Stimulated activated naive B cell treated with anti-CD40 and anti-IgM and Interleukin-4, amounts not matched to agents 10 μg/mL and 1 μg/mL and 100 μg/mL, for 72 hours (primary cell): ENCODE measurements at regions not wholly inside any gene's neighbourhood (a gene's known extent, or its start where the extent isn't known, plus 50 kb on each side); places are given as distances from the start of the nearest gene placed in this dataset.
"Not testable (repeated sequence)": the region's sequence is repeated elsewhere in the genome, so short reads cannot be mapped to it uniquely, and the experiment has no call there.

ENCODE experiments used
- ATAC-seq, 2 donors: fragments of 150-1000 bp; cut with Tn5 transposase; replicated peaks; 2 replicates each; pipeline ENCODE4 v1.10.0; 2021; ENCODE audit warnings: moderate library complexity in 1 of 2
- DNase-seq: peaks from one replicate; pipeline ENCODE4 v3.0.0; 2021
- H3K27ac Mint-ChIP-seq: one replicate; pipeline ENCODE4 v1.8.0; 2022; ENCODE audit warnings: mild to moderate bottlenecking, mixed read lengths
- H3K27me3 Mint-ChIP-seq, 2 donors: one replicate each; pipeline ENCODE4 v1.8.0; 2022; ENCODE audit warnings: mixed read lengths in 2 of 2
- H3K36me3 Mint-ChIP-seq, 2 donors: one replicate each; pipeline ENCODE4 v1.8.0; 2022; ENCODE audit warnings: mixed read lengths in 2 of 2, mild to moderate bottlenecking in 1 of 2
- H3K4me1 Mint-ChIP-seq, 2 donors: one replicate each; pipeline ENCODE4 v1.8.0; 2022; ENCODE audit warnings: mixed read lengths in 2 of 2, mild to moderate bottlenecking in 1 of 2
- H3K4me3 Mint-ChIP-seq, 2 donors: one replicate each; pipeline ENCODE4 v1.8.0; 2022; ENCODE audit warnings: mild to moderate bottlenecking in 2 of 2, mixed read lengths in 2 of 2, moderate library complexity in 1 of 2
- H3K9me3 Mint-ChIP-seq, 2 donors: one replicate each; pipeline ENCODE4 v1.8.0; 2022; ENCODE audit warnings: mixed read lengths in 2 of 2, mild to moderate bottlenecking in 1 of 2

DNA sequence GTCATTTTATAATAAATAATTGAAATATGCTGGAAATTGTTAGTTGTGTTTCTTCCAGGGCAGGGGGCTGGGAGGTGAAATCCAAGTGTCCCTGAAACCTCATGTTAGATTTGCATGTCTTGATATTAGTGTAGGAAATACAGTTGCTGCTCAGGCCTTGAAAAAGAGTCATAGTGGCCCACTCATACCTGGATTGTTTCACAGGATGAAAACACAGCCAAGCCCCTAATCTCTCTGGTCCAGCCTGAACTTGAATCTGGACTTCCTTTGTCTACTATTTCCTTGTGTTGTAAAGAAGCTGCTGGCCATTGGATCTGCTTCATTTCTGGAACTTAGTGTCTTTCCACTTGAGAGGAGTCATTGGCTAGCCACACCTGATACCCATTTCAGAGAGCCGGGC, 108.8 kb upstream of the JARID2 start:
- H3K4me3 Mint-ChIP-seq = no peak overlapping the region
- DNase-seq (no peak), ATAC-seq (peak in 1 of 2 donors; percentile 77)
- peaks cover 0 to 9% of the 10 kb centered on the region in 2 donors for H3K4me1 Mint-ChIP-seq
- no peaks in the 10 kb centered on the region for H3K36me3 Mint-ChIP-seq
- H3K27ac Mint-ChIP-seq = no peak overlapping the region
- no peaks in the 10 kb centered on the region for H3K9me3 Mint-ChIP-seq
- no peaks in the 10 kb centered on the region for H3K27me3 Mint-ChIP-seq

DNA sequence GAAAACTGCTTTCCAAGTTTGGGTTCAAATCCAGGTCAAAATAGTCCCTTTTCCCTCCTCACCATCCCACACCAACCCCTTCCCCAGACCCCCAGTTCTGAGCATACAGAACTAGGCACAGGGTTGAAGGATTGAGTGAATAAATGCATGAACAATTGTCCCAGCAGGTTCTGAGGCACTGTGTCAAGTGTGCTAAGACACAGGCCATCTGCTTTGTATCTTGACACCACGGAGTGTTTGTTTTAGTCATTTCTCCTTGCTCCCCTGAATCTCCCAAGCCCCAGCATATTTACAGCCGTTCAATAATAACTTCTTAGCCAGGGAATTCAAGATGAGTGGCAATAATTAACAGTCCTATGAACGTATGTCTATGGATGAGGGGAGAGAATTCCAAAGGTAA, 102.8 kb upstream of the JARID2 start:
- Mint-ChIP-seq H3K4me3 (no peak overlapping the region), H3K4me1 (peaks cover 9 to 13% of the 10 kb centered on the region in 2 donors), H3K9me3 (no peaks in the 10 kb centered on the region), H3K27ac (no peak overlapping the region), H3K27me3 (no peaks in the 10 kb centered on the region), H3K36me3 (no peaks in the 10 kb centered on the region)
- ATAC-seq (no peak), DNase-seq (no peak)

DNA sequence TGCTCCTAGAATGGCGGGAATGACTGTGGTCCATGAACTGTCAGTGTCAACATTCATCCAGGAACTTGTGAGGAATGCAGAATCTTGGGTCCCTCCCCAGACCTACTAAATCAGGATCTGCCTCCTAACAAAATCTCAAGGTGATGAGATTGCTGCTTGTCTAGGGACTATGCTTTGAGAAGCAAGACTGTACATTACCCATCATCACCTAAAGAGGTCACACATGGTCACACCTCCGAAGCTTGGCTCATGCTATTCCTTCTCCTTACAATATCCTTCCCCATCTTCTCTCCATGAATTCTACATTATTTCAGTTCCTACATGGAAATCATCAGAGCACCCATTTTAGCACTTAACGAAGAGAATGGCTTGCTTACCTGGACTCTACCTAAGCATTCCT, 102.3 kb upstream of the JARID2 start:
- Mint-ChIP-seq H3K27ac (no peak overlapping the region), H3K9me3 (no peaks in the 10 kb centered on the region), H3K4me3 (no peak overlapping the region)

DNA sequence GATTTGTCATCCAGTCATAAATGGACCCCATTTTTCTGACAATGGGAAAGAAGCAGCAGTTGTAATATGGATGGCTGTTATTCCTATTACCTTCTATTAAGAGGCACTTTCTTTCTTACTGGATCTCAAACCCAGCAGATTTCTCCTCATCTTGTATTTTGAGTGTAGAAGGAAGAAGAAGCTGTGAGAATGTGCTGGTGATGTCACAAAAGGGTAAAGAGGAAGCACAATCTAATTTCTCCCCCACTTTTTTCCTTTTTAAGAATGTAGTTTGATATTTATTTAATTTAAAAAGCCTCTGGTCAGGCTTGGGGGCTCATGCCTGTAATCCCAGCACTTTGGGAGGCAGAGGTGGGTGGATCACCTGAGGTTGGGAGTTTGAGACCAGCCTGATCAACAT, 100.0 kb upstream of the JARID2 start:
- Mint-ChIP-seq H3K4me3 (no peak overlapping the region), H3K9me3 (no peaks in the 10 kb centered on the region), H3K27ac (no peak overlapping the region), H3K27me3 (no peaks in the 10 kb centered on the region), H3K4me1 (peaks cover 21 to 34% of the 10 kb centered on the region in 2 donors), H3K36me3 (no peaks in the 10 kb centered on the region)
- ATAC-seq = no peak
- no peak for DNase-seq

More for the DNA sequence above, 102.3 kb upstream of the JARID2 start:
- no peaks in the 10 kb centered on the region for H3K27me3 Mint-ChIP-seq
- ATAC-seq (no peak), DNase-seq (no peak)
- H3K4me1 Mint-ChIP-seq = peaks cover 12 to 18% of the 10 kb centered on the region in 2 donors
- H3K36me3 Mint-ChIP-seq = no peaks in the 10 kb centered on the region

DNA sequence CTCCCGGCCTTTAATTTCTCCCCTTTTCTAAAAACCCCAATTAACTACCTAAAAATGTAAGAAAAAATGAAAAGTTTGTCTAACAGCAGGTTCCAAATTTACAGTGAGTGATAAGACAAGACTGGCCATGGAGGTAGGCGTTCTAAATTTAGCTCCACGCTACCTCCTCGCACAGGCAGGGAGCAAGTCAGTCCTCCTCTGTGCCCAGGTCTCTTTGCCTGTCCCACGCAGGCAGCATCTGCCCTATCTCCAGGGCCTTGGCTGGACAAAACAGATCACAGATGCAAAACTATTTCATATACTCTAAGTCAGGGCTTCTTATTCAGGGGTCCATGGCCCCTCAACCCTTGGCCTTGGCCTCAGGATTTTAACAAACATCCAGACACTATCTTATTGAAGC, 98.0 kb upstream of the JARID2 start:
- ATAC-seq (no peak), DNase-seq (no peak)
- H3K36me3 Mint-ChIP-seq = no peaks in the 10 kb centered on the region
- no peaks in the 10 kb centered on the region for H3K9me3 Mint-ChIP-seq
- H3K4me3 Mint-ChIP-seq = no peak overlapping the region
- H3K27me3 Mint-ChIP-seq = no peaks in the 10 kb centered on the region
- peaks cover 24 to 44% of the 10 kb centered on the region in 2 donors for H3K4me1 Mint-ChIP-seq
- H3K27ac Mint-ChIP-seq = peak overlapping the region; percentile 47

DNA sequence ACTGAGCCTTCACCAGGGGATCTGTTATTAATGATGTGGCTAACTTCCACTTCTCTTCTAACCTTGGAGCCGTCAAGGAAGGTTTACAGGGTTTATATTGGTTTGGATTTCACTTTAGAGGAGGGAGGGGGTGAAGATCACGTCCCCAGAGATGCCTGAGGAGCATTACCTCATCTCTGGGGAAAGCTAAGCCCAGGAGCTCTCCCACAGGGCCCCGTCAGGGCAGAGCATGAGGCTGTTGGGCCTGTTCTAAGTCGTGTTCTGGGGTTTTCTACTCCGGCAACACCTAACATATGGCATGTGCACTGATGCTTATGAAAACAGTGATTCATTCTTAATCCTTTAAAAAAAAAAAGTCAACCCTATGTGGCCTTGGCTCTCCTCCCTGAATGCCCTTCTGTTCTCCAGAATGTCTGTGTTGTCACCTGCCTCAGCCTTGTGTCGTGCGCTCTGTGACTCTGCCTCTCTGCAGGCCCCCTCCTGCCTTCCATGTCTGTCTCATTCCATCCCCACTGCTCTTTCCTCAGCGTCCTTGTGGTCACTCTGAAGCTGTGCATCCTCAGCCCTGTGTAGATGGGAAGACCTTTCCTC, 97.4 kb upstream of the JARID2 start:
- Mint-ChIP-seq H3K4me3 (no peak overlapping the region), H3K9me3 (no peaks in the 10 kb centered on the region), H3K4me1 (peaks cover 24 to 44% of the 10 kb centered on the region in 2 donors), H3K27ac (peak overlapping the region; percentile 26), H3K27me3 (no peaks in the 10 kb centered on the region), H3K36me3 (no peaks in the 10 kb centered on the region)
- DNase-seq (peak; percentile 70), ATAC-seq (peak; percentile 75 to 82)

DNA sequence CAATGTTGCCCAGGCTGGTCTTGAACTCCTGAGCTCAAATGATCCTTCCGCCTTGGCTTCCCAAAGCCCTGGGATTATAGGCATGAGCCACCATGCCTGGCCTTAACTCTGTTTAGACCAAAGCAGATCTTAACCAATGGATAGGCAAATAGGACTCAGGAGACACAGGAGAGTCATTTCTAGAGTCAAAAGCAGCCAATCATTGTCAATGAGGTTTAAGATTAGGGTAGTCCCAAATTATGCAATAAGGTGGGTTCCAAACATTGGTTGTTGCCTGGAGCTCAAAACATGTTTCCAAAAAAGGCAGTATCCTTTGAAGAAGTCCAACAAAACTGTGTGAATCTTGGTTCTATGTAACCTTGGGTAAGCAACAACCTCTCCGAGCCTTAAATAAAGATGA, 95.7 kb upstream of the JARID2 start:
- ATAC-seq = no peak
- H3K27me3 Mint-ChIP-seq = no peaks in the 10 kb centered on the region

DNA sequence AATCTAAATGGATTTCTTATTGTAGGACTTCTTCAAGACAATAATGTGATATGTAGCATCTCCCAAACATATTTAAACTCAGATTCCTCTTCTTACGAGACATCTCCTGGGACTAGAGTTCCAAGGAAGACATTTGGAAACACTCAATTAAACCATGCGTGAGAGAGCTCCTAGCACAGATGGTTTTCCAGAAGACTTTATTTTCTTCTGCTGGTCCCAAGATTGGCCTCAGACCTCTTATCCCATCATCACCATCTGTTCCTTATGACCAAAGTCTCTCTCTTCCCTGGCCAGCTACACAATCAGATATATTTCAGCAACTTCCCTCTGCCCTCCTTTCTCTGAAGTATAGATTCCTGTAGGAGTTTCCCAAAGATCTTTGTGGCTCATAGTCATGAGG, 93.2 kb upstream of the JARID2 start:
- no peak for DNase-seq
- H3K4me1 Mint-ChIP-seq = peaks cover 19 to 34% of the 10 kb centered on the region in 2 donors
- no peak for ATAC-seq
- H3K36me3 Mint-ChIP-seq = no peaks in the 10 kb centered on the region
- no peak overlapping the region for H3K27ac Mint-ChIP-seq
- no peak overlapping the region for H3K4me3 Mint-ChIP-seq
- H3K27me3 Mint-ChIP-seq = no peaks in the 10 kb centered on the region
- H3K9me3 Mint-ChIP-seq = no peaks in the 10 kb centered on the region

More for the DNA sequence above, 95.7 kb upstream of the JARID2 start:
- DNase-seq = no peak
- no peak overlapping the region for H3K4me3 Mint-ChIP-seq
- no peaks in the 10 kb centered on the region for H3K9me3 Mint-ChIP-seq
- peak overlapping the region; percentile 20 for H3K27ac Mint-ChIP-seq
- H3K4me1 Mint-ChIP-seq = peaks cover 24 to 42% of the 10 kb centered on the region in 2 donors
- no peaks in the 10 kb centered on the region for H3K36me3 Mint-ChIP-seq

DNA sequence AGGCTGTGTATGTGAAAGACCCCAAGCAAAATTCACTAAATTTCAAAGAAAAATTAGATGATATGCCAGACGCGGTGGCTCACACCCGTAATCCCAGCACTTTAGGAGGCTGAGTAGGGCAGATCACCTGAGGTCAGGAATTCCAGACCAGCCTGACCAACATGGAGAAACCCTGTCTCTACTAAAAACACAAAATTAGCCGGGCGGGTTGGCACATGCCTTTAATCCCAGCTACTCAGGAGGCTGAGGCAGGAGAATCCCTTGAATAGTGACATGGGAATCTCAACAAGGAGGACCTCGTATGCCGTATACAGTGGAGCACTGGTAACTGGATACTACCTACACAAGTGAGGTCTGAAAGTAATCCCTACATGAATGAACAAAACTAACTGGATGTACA, 92.7 kb upstream of the JARID2 start:
- H3K36me3 Mint-ChIP-seq = no peaks in the 10 kb centered on the region
- peak overlapping the region; percentile 25 for H3K27ac Mint-ChIP-seq
- peaks cover 16 to 29% of the 10 kb centered on the region in 2 donors for H3K4me1 Mint-ChIP-seq
- no peaks in the 10 kb centered on the region for H3K9me3 Mint-ChIP-seq
- H3K27me3 Mint-ChIP-seq = no peaks in the 10 kb centered on the region
- DNase-seq = no peak
- no peak overlapping the region for H3K4me3 Mint-ChIP-seq
- ATAC-seq = no peak

DNA sequence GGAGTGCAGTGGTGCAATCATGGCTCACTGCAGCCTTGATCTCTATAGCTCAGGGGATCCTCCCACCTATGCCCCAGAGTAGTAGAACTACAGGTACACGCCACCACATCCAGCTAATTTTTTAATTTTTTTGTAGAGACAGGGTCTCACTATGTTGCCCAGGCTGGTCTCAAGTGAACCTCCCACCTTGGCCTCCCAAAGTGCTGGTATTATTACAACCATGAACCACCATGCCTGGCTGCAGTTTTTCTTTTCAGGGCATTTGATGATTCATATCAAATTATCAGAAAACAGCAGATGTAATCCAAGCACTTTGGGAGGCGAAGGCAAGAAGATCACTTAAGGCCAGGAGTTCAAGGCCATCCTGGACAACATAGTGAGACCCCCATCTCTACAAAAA, 88.4 kb upstream of the JARID2 start:
- Mint-ChIP-seq H3K27me3 (no peaks in the 10 kb centered on the region), H3K4me3 (no peak overlapping the region), H3K4me1 (peaks cover 0 to 2% of the 10 kb centered on the region in 2 donors), H3K9me3 (no peaks in the 10 kb centered on the region), H3K27ac (no peak overlapping the region), H3K36me3 (no peaks in the 10 kb centered on the region)
- ATAC-seq = no peak
- no peak for DNase-seq

DNA sequence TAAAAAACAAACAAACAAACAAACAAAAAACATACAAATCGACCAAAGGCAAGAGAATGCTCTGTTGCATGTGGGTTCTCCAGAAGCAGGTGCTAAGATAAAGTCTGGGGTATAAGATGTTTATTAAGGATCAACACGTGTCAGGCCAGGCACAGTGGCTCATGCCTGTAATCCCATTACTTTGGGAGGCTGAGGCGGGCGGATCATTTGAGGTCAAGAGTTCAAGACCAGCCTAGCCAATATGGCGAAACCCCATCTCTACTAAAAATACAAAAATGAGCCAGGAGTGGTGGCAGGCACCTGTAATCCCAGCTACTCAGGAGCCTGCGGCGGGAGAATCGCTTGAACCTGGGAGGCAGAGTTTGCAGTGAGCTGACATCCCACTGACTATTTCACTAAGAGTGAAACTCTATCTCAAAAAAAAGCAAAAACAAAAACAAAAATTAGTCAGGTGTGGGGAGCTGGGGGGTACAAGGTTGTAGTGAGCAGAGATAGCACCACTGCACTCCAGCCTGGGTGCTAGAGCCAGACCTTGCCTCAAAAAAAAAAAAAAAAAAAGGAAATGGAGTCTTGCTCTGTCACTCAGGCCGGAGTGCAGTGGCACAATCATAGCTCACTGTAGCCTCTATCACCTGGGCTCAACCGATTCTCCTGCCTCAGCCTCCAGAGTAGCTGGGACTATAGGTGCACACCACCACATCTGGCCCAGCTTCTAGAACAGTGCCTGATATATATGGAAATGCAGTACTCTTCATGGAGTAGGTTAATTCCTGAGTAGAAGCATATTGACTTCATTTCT, 86.8 kb upstream of the JARID2 start:
- DNase-seq = no peak
- no peak for ATAC-seq
- Mint-ChIP-seq H3K9me3 (no peaks in the 10 kb centered on the region), H3K4me1 (peaks cover 0 to 2% of the 10 kb centered on the region in 2 donors), H3K27ac (no peak overlapping the region), H3K27me3 (no peaks in the 10 kb centered on the region), H3K4me3 (no peak overlapping the region), H3K36me3 (no peaks in the 10 kb centered on the region)

DNA sequence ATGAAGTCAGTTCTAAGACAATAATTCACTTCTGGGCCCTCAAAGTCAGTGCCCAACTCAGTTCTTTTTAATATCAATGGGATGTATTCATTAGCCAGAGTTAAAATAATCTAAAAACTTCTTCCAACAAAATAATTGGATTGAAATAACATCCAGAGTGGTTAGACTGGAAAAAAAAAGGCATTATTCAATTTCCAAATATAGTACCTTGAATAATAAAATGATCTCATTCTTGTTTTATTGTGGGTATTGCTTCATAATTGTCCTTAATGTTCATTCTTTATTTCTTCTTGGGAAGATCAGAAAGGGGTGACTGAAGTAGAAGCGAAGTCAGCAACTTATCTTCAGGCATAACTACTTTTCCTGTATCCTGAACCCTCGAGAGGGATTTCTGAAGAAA, 85.1 kb upstream of the JARID2 start:
- no peak overlapping the region for H3K27ac Mint-ChIP-seq
- DNase-seq (no peak), ATAC-seq (no peak)
- H3K36me3 Mint-ChIP-seq = no peaks in the 10 kb centered on the region
- H3K4me3 Mint-ChIP-seq = no peak overlapping the region
- no peaks in the 10 kb centered on the region for H3K27me3 Mint-ChIP-seq
- H3K9me3 Mint-ChIP-seq = no peaks in the 10 kb centered on the region
- H3K4me1 Mint-ChIP-seq = peaks cover 0 to 2% of the 10 kb centered on the region in 2 donors

DNA sequence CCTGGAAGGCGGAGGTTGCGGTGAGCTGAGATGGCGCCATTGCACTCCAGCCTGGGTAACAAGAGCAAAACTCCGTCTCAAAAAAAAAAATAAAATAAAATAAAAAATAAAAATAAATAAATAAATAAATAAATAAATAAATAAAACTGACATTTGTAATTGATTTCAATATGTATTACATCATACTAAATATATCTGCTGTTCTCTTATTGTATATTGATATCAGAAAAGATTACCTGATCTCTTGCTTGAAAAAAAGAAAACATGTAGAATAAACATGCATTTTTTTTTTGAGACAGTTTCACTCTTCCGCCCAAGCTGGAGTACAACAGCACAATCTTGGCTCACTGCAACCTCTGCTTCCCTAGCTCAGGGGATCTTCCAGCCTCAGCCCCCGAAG, 81.0 kb upstream of the JARID2 start:
- H3K4me3 Mint-ChIP-seq, H3K9me3 Mint-ChIP-seq, H3K36me3 Mint-ChIP-seq, ATAC-seq, H3K27ac Mint-ChIP-seq, H3K4me1 Mint-ChIP-seq, DNase-seq, H3K27me3 Mint-ChIP-seq: not testable (repeated sequence)

DNA sequence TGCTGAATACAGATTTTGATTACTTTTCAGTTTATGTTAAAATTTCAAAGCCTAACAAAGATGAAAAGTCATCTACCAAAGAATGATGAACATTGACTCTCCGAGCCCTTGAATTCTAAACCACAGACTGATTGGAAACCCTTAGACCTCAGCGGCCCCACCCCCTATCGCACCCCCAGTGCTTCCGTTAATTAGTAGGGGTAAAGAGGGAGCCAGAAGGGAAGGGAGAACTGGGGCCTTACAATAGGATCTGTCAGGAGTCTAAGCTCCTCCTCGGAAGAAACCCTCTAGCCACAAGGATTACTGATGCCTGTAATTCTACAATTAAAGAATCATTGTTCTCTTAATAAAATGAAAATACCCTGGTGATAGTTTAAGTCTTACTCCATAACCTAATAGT, 79.7 kb upstream of the JARID2 start:
- DNase-seq (no peak), ATAC-seq (no peak)
- no peaks in the 10 kb centered on the region for H3K36me3 Mint-ChIP-seq
- H3K27ac Mint-ChIP-seq = no peak overlapping the region
- no peak overlapping the region for H3K4me3 Mint-ChIP-seq
- peaks cover 0 to 3% of the 10 kb centered on the region in 2 donors for H3K4me1 Mint-ChIP-seq
- H3K27me3 Mint-ChIP-seq = no peaks in the 10 kb centered on the region
- H3K9me3 Mint-ChIP-seq = no peaks in the 10 kb centered on the region

DNA sequence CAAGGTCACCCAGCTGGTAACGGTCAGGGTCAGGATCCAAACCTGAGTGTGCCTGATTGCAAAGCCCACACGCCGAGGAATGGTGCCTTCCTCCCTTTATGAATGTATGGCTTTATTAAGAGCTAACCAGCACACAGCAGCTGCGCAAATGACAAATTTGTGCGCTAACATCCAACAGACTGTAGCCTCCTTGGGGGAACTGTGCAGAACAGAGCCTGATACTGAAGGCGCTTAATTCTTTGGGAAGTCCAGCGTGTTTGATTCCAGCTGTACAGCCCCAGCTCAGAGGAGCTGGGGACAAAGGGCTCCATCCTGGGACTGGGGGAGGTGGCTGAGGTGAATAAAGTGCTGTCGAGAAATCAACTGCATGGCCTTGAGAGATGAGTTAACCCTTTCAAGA, 75.7 kb upstream of the JARID2 start:
- DNase-seq (no peak), ATAC-seq (no peak)
- Mint-ChIP-seq H3K9me3 (no peaks in the 10 kb centered on the region), H3K4me3 (no peak overlapping the region), H3K4me1 (peaks cover 0 to 3% of the 10 kb centered on the region in 2 donors), H3K27ac (no peak overlapping the region), H3K27me3 (no peaks in the 10 kb centered on the region), H3K36me3 (no peaks in the 10 kb centered on the region)
